ENCODE measurements at regions not wholly inside any gene's neighbourhood (a gene's known extent, or its start where the extent isn't known, plus 50 kb on each side); places are given as distances from the start of the nearest gene placed in this dataset.

- WGBS (ENCODE audit: missing lambda C conversion rate): 17% methylated on average over 4 of the region's 7 CpGs
- no peak for DNase-seq (ENCODE audit: low read depth in 1 of 2, low spot score in 1 of 2)
- ATAC-seq: no peak
- H3K9me3 ChIP-seq: no peaks in the 10 kb centered on the region
- POLR2A ChIA-PET: no interaction called here
- no peaks in the 10 kb centered on the region for H3K4me1 ChIP-seq
- CTCF ChIA-PET: interaction anchor here (1.0 to 14.4 kb wide), 4 partner anchors 9 to 377 kb away, joined by 3 to 305 read pairs (median 4); no protein-coding TSS in a partner anchor
- H3K27ac ChIP-seq: no peak overlapping the region
- H3K4me3 ChIP-seq: no peak overlapping the region
- FAIRE-seq: no peak
- H3K4me2 ChIP-seq: no peak overlapping the region
- TF ChIP-seq RFX5 (IDR thresholded peaks at IDR 0.05) (no peak), ZSCAN20 (CRISPR knock-in tag; IDR thresholded peaks at IDR 0.05) (no peak), KDM1A (IDR thresholded peaks at IDR 0.05; ENCODE audit: low read depth) (no peak), HMGXB4 (CRISPR knock-in tag; IDR thresholded peaks at IDR 0.05; ENCODE audit: borderline replicate concordance) (no peak), CHD4 (IDR thresholded peaks at IDR 0.05; ENCODE audit: borderline replicate concordance) (no peak), HOXB13 (CRISPR knock-in tag; IDR thresholded peaks at IDR 0.05; ENCODE audit: low read depth) (no peak), MAX (IDR thresholded peaks at IDR 0.05) (no peak), TP53 (CRISPR knock-in tag; IDR thresholded peaks at IDR 0.05) (no peak), ZNF302 (CRISPR knock-in tag; IDR thresholded peaks at IDR 0.05) (no peak), HOXB5 (CRISPR knock-in tag; IDR thresholded peaks at IDR 0.05) (no peak), HOXA7 (CRISPR knock-in tag; IDR thresholded peaks at IDR 0.05) (no peak), RNF2 (IDR thresholded peaks at IDR 0.05; ENCODE audit: borderline replicate concordance, low read depth) (no peak), CTCF (IDR thresholded peaks at IDR 0.05) (no peak), E2F6 (IDR thresholded peaks at IDR 0.05; ENCODE audit: borderline replicate concordance, low read depth) (no peak), CBX2 (IDR thresholded peaks at IDR 0.05; ENCODE audit: borderline replicate concordance, low read depth) (no peak), RARB (CRISPR knock-in tag; IDR thresholded peaks at IDR 0.05) (no peak), SREBF2 (IDR thresholded peaks at IDR 0.05) (no peak), BHLHE40 (IDR thresholded peaks at IDR 0.05; ENCODE audit: low read depth, low read length) (no peak)
- TF ChIP-seq, protein P1, sequence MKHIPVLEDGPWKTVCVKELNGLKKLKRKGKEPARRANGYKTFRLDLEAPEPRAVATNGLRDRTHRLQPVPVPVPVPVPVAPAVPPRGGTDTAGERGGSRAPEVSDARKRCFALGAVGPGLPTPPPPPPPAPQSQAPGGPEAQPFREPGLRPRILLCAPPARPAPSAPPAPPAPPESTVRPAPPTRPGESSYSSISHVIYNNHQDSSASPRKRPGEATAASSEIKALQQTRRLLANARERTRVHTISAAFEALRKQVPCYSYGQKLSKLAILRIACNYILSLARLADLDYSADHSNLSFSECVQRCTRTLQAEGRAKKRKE (CRISPR knock-in tag; IDR thresholded peaks at IDR 0.05; ENCODE audit: low read depth): no peak
Observed at GRCh38 chr10:123588386-123588914, 77.7 kb upstream of the GPR26 start.

- H3K9me3 ChIP-seq: no peaks in the 10 kb centered on the region
- no peak for DNase-seq (ENCODE audit: low read depth in 1 of 2, low spot score in 1 of 2)
- no peak overlapping the region for H3K27ac ChIP-seq
- TF ChIP-seq KDM1A (IDR thresholded peaks at IDR 0.05; ENCODE audit: low read depth): no peak
- TF ChIP-seq JUNB (IDR thresholded peaks at IDR 0.05): no peak
- TF ChIP-seq HOXB13 (CRISPR knock-in tag; IDR thresholded peaks at IDR 0.05; ENCODE audit: low read depth): no peak
- TF ChIP-seq CEBPB (IDR thresholded peaks at IDR 0.05): no peak
- no peak for TF ChIP-seq RCOR1 (IDR thresholded peaks at IDR 0.05; ENCODE audit: low read depth, low read length)
- TF ChIP-seq, protein P2, sequence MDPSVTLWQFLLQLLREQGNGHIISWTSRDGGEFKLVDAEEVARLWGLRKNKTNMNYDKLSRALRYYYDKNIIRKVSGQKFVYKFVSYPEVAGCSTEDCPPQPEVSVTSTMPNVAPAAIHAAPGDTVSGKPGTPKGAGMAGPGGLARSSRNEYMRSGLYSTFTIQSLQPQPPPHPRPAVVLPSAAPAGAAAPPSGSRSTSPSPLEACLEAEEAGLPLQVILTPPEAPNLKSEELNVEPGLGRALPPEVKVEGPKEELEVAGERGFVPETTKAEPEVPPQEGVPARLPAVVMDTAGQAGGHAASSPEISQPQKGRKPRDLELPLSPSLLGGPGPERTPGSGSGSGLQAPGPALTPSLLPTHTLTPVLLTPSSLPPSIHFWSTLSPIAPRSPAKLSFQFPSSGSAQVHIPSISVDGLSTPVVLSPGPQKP (IDR thresholded peaks at IDR 0.05; ENCODE audit: low read depth, low read length): no peak
- 0% methylated on average over 2 of the region's 2 CpGs for WGBS (ENCODE audit: missing lambda C conversion rate)
- H3K4me3 ChIP-seq: no peak overlapping the region
- CTCF ChIA-PET: interaction anchor here (0.9 to 3.8 kb wide), 2 partner anchors 12 to 85 kb away, joined by 3 to 17 read pairs; no protein-coding TSS in a partner anchor
- H3K4me2 ChIP-seq: no peak overlapping the region
- no peak for FAIRE-seq
- POLR2A ChIA-PET: no interaction called here
- H3K4me1 ChIP-seq: no peaks in the 10 kb centered on the region
- ATAC-seq: no peak
Observed at GRCh38 chr10:123595661-123596060, 70.5 kb upstream of the GPR26 start.
